Lung (tissue), 11 donors: ENCODE measurements at regions not wholly inside any gene's neighbourhood (a gene's known extent, or its start where the extent isn't known, plus 50 kb on each side); places are given as distances from the start of the nearest gene placed in this dataset.

Experiments used
- ATAC-seq: fragments of 200-7000 bp; cut with Tn5 transposase; one replicate; pipeline ENCODE4 v1.9.1; 2020; ENCODE audit warnings: moderate number of reproducible peaks; ENCODE audit not compliant: insufficient read depth, low FRiP score
- DNase-seq, 3 donors: peaks; one replicate each; pipeline ENCODE4 v3.0.0-alpha.2; 2013 to 2017
- H3K27ac ChIP-seq, 2 donors: one replicate each; pipeline ENCODE4 v1.5.1; 2013; ENCODE audit warnings: mild to moderate bottlenecking in 2 of 2, moderate library complexity in 2 of 2, control low read depth in 1 of 2, inconsistent platforms in 1 of 2, low read depth in 1 of 2, low read length in 1 of 2
- H3K27me3 ChIP-seq, 3 donors: one replicate each; pipeline ENCODE4 v1.5.1; 2013; ENCODE audit warnings: low read length in 2 of 3; ENCODE audit not compliant: control insufficient read depth in 3 of 3, insufficient read depth in 3 of 3
- H3K36me3 ChIP-seq, 4 donors: one replicate each; pipeline ENCODE4 v1.5.1; 2013; ENCODE audit warnings: low read length in 4 of 4, mild to moderate bottlenecking in 1 of 4, moderate library complexity in 1 of 4; ENCODE audit not compliant: control insufficient read depth in 4 of 4, insufficient read depth in 4 of 4
- H3K4me1 ChIP-seq, 5 donors: one replicate each; pipeline ENCODE4 v1.5.1; 2013; ENCODE audit warnings: low read length in 5 of 5, mild to moderate bottlenecking in 2 of 5, moderate library complexity in 1 of 5; ENCODE audit not compliant: control insufficient read depth in 5 of 5, insufficient read depth in 5 of 5
- H3K4me3 ChIP-seq: one replicate; pipeline ENCODE4 v1.5.1; 2013; ENCODE audit warnings: mild to moderate bottlenecking, control low read depth, moderate library complexity
- H3K9ac ChIP-seq, 2 donors: one replicate each; pipeline ENCODE4 v1.5.1; 2013; ENCODE audit warnings: low read length in 2 of 2, control low read depth in 1 of 2; ENCODE audit not compliant: insufficient read depth in 1 of 2
- H3K9me3 ChIP-seq, 4 donors: one replicate each; pipeline ENCODE4 v1.5.1; 2013; ENCODE audit warnings: low read length in 3 of 4, mild to moderate bottlenecking in 1 of 4, moderate library complexity in 1 of 4; ENCODE audit not compliant: control insufficient read depth in 4 of 4, insufficient read depth in 3 of 4
- WGBS, 2 donors: extraction: QIAGEN DNeasy Blood & Tissue Kit; methylation state at CpG; one replicate each; pipeline ENCODE4 v1.1.7; 2013; 5-methylcytosine and 5-hydroxymethylcytosine counted together
- TF ChIP-seq, protein P1 (sequence below): IDR thresholded peaks from 2 replicates; pipeline ENCODE4 v1.5.1; 2012; ENCODE audit warnings: mild to moderate bottlenecking; ENCODE audit errors: control extremely low read depth, extremely low read depth
- donor health status: control.
- donor health status: control.
- donor health status: Bipolar disorder and iron deficiency.
- donor health status: healthy.
- donor health status: DM: yes; HTN: yes; CAD: no.

DNA sequence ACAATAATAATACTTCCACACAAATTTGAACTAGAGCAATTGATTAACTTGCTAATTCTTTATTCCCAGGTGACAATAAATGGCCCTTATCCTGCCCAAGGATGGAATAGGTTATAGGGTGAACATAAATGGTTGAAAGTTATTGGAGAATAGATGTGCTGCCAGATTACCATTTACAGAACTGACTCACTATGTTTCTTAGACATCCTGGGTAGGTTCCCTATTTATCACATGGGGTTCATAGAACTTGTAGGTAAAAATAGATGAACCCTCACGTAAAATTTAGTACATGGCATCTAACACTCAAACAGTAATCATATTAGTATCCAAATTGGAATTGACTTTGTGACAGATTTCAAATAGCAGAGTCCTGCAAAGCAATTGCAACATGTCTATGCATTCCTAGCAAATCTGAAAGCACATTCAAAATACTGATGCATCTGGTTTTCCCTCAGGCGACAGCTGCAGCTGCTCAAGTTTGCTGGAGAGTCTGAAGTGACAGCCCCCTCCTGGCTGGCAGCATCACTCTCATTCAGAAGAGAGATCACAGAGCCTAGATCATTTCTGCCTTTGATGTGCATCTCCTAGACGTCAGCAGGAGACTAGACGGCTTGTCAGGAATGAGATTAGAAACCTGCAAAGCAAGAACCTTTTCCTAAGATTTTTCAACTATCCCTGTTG, 80.2 kb upstream of the RNF217 start:
- TF ChIP-seq, protein P1, sequence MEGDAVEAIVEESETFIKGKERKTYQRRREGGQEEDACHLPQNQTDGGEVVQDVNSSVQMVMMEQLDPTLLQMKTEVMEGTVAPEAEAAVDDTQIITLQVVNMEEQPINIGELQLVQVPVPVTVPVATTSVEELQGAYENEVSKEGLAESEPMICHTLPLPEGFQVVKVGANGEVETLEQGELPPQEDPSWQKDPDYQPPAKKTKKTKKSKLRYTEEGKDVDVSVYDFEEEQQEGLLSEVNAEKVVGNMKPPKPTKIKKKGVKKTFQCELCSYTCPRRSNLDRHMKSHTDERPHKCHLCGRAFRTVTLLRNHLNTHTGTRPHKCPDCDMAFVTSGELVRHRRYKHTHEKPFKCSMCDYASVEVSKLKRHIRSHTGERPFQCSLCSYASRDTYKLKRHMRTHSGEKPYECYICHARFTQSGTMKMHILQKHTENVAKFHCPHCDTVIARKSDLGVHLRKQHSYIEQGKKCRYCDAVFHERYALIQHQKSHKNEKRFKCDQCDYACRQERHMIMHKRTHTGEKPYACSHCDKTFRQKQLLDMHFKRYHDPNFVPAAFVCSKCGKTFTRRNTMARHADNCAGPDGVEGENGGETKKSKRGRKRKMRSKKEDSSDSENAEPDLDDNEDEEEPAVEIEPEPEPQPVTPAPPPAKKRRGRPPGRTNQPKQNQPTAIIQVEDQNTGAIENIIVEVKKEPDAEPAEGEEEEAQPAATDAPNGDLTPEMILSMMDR: no peak
- DNase-seq (peak; percentile 32 to 55 (median 48)), ATAC-seq (no peak)
- WGBS, 2 donors: 27 to 38% methylated on average over 4 of the region's 4 CpGs
- H3K9ac ChIP-seq: no peak overlapping the region
- no peak overlapping the region for H3K27ac ChIP-seq
- no peaks in the 10 kb centered on the region for H3K36me3 ChIP-seq
- H3K4me1 ChIP-seq: peaks cover 0 to 13% (median 3%) of the 10 kb centered on the region in 5 donors
- H3K9me3 ChIP-seq: no peaks in the 10 kb centered on the region
- no peaks in the 10 kb centered on the region for H3K27me3 ChIP-seq
- H3K4me3 ChIP-seq: no peak overlapping the region

DNA sequence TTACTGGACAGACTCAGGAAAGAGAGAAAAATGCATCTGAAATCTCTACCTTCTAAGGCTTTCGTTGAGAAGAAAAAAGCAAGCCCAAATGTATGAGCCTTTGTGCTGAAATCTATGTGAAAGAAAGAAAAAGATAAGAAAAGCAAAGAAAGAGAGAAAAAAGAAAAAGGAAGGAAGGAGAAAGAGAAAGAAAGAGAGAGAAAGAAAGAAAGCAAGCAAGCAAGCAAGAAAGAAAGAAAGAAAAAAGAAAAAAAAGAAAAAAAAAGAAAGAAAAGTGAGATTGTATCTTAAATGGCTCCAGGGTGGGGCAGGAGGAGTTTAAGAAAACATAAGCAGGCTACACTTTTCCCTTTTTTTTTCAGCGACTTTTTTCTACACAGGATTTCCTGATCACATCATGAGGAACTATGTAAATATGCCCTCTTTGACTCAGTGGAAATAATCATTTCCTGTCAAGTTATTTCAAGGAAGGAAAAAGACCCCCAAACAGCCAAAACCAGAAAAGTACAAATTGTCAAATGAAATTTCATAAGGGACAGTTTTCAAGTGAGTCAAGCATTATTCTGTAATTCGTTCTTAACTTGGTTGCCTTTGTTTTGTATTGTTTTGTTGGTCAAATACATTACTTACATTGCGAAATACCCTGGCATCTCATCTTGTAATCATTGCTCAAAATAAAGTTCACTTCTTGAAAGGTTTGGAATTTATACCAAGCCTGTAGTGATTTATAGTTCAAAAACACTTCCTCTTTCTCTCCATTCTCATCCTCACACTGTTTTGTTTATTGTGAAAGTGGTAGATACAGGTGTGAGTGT, 79.5 kb upstream of the RNF217 start:
- TF ChIP-seq, protein P1: no peak
- no peaks in the 10 kb centered on the region for H3K9me3 ChIP-seq
- H3K36me3 ChIP-seq: no peaks in the 10 kb centered on the region
- peaks cover 0 to 13% (median 3%) of the 10 kb centered on the region in 5 donors for H3K4me1 ChIP-seq
- H3K27me3 ChIP-seq: no peaks in the 10 kb centered on the region
- ATAC-seq (no peak), DNase-seq (peak in 2 of 3 donors; percentile 26 to 39)
- no peak overlapping the region for H3K9ac ChIP-seq
- H3K4me3 ChIP-seq: no peak overlapping the region
- no peak overlapping the region for H3K27ac ChIP-seq
- 6 to 16% methylated on average over 4 of the region's 4 CpGs for WGBS, 2 donors

DNA sequence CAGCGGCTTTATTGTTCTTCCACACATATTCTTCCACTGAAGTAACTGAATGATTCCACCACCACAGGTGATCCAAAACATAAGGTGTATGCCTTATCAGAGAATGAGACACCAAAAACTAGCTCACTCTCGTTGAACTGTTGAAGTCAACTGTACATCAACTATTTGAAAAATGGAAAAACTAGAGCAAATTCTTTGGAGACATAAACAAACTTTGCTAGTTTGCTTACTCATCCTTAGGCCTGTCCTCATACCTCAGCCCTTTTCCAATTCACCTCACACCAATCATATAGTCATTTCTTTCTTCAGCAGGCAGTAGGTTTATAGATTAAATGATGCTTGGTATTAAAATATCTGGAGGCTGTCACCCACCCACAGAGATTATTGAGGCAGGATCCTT, 77.1 kb upstream of the RNF217 start:
- no peak overlapping the region for H3K27ac ChIP-seq
- ATAC-seq: no peak
- H3K36me3 ChIP-seq: no peaks in the 10 kb centered on the region
- TF ChIP-seq, protein P1: no peak
- DNase-seq: no peak
- H3K27me3 ChIP-seq: no peaks in the 10 kb centered on the region
- H3K9ac ChIP-seq: no peak overlapping the region
- H3K4me3 ChIP-seq: no peak overlapping the region
- peaks cover 0 to 16% (median 3%) of the 10 kb centered on the region in 5 donors for H3K4me1 ChIP-seq
- 84 to 88% methylated on average over 2 of the region's 2 CpGs for WGBS, 2 donors
- no peaks in the 10 kb centered on the region for H3K9me3 ChIP-seq
